Astrocyte of the cerebellum (primary cell): ENCODE measurements at regions not wholly inside any gene's neighbourhood (a gene's known extent, or its start where the extent isn't known, plus 50 kb on each side); places are given as distances from the start of the nearest gene placed in this dataset.

Experiments used
- DNase-seq: peaks from one replicate; pipeline ENCODE4 v3.0.0-alpha.2; 2011; ENCODE audit warnings: low read depth
- H3K4me3 ChIP-seq: 2 replicates; pipeline ENCODE4 v1.5.1; 2011; ENCODE audit warnings: mild to moderate bottlenecking, low read depth, low read length, moderate library complexity
- CTCF ChIP-seq: IDR thresholded peaks from 2 replicates; pipeline ENCODE4 v1.5.1; 2012; ENCODE audit warnings: low read length, low read depth, moderate library complexity, mild to moderate bottlenecking; ENCODE audit errors: missing control alignments
- in situ Hi-C: cut with HindIII; loops from 2 replicates; pipeline ENCODE4 v1.10.0; 2017; ENCODE audit warnings: low sequenced_read_pairs

GRCh38 chr17:73870068-73870467 lies 225.8 kb upstream of the SDK2 start:
- TF ChIP-seq CTCF: no peak
- no peak overlapping the region for H3K4me3 ChIP-seq
- in situ Hi-C loops: no loop called here
- no peak for DNase-seq

GRCh38 chr17:73870473-73870872 lies 226.2 kb upstream of the SDK2 start:
- H3K4me3 ChIP-seq: no peak overlapping the region
- in situ Hi-C loops: no loop called here
- DNase-seq: no peak
- TF ChIP-seq CTCF: no peak

- no peak for DNase-seq
- no peak overlapping the region for H3K4me3 ChIP-seq
- in situ Hi-C loops: no loop called here
- TF ChIP-seq CTCF: no peak
These were observed 228.6 kb upstream of the SDK2 start for GRCh38 chr17:73872816-73873215.

GRCh38 chr17:73874008-73874720 lies 229.9 kb upstream of the SDK2 start:
- DNase-seq: no peak
- H3K4me3 ChIP-seq: no peak overlapping the region
- no peak for TF ChIP-seq CTCF
- in situ Hi-C loops: no loop called here

GRCh38 chr17:73875346-73875745 lies 231.1 kb upstream of the SDK2 start:
- no peak for DNase-seq
- no peak for TF ChIP-seq CTCF
- in situ Hi-C loops: no loop called here
- no peak overlapping the region for H3K4me3 ChIP-seq

- TF ChIP-seq CTCF: no peak
- no peak for DNase-seq
- in situ Hi-C loops: no loop called here
- no peak overlapping the region for H3K4me3 ChIP-seq
These were observed 233.7 kb upstream of the SDK2 start for GRCh38 chr17:73877962-73878361.
